ENCODE measurements at regions not wholly inside any gene's neighbourhood (a gene's known extent, or its start where the extent isn't known, plus 50 kb on each side); places are given as distances from the start of the nearest gene placed in this dataset.

- no peak for DNase-seq
Observed at GRCh38 chr15:98391568-98391967, 256.8 kb upstream of the IGF1R start.

GRCh38 chr15:98393471-98393870, 254.9 kb upstream of the IGF1R start:
- no peak for DNase-seq

GRCh38 chr15:98394546-98394945, 253.8 kb upstream of the IGF1R start:
- no peak for DNase-seq

GRCh38 chr15:98395974-98396610, 252.2 kb upstream of the IGF1R start:
- no peak for DNase-seq

GRCh38 chr15:98397419-98397818, 250.9 kb upstream of the IGF1R start:
- DNase-seq, result no peak

GRCh38 chr15:98398056-98398455, 250.3 kb upstream of the IGF1R start:
- no peak for DNase-seq

- DNase-seq, result no peak
Observed at GRCh38 chr15:98398886-98399285, 249.5 kb upstream of the IGF1R start.

GRCh38 chr15:98400120-98400519, 248.2 kb upstream of the IGF1R start:
- DNase-seq, result no peak

GRCh38 chr15:98401029-98401428, 247.3 kb upstream of the IGF1R start:
- no peak for DNase-seq

GRCh38 chr15:98402486-98402885, 245.9 kb upstream of the IGF1R start:
- DNase-seq, result no peak

- no peak for DNase-seq
Observed at GRCh38 chr15:98403169-98403568, 245.2 kb upstream of the IGF1R start.

- DNase-seq, result no peak
Observed at GRCh38 chr15:98403569-98403968, 244.8 kb upstream of the IGF1R start.

GRCh38 chr15:98405013-98405412, 243.3 kb upstream of the IGF1R start:
- no peak for DNase-seq

GRCh38 chr15:98408231-98408630, 240.1 kb upstream of the IGF1R start:
- no peak for DNase-seq

GRCh38 chr15:98410328-98410727, 238.0 kb upstream of the IGF1R start:
- no peak for DNase-seq

GRCh38 chr15:98412852-98413251, 235.5 kb upstream of the IGF1R start:
- no peak for DNase-seq

- no peak for DNase-seq
Observed at GRCh38 chr15:98413933-98414546, 234.3 kb upstream of the IGF1R start.

- DNase-seq, result no peak
Observed at GRCh38 chr15:98416222-98416855, 232.0 kb upstream of the IGF1R start.

- DNase-seq, result no peak
Observed at GRCh38 chr15:98417346-98417745, 231.0 kb upstream of the IGF1R start.

GRCh38 chr15:98418122-98418521, 230.2 kb upstream of the IGF1R start:
- no peak for DNase-seq

- no peak for DNase-seq
Observed at GRCh38 chr15:98419173-98419780, 229.1 kb upstream of the IGF1R start.

GRCh38 chr15:98420837-98421236, 227.5 kb upstream of the IGF1R start:
- DNase-seq, result no peak

GRCh38 chr15:98421419-98422129, 226.8 kb upstream of the IGF1R start:
- no peak for DNase-seq

GRCh38 chr15:98422130-98422478, 226.2 kb upstream of the IGF1R start:
- DNase-seq, result no peak

Measured in NCI-H226 (cell line).